ENCODE measurements at regions not wholly inside any gene's neighbourhood (a gene's known extent, or its start where the extent isn't known, plus 50 kb on each side); places are given as distances from the start of the nearest gene placed in this dataset.

DNA sequence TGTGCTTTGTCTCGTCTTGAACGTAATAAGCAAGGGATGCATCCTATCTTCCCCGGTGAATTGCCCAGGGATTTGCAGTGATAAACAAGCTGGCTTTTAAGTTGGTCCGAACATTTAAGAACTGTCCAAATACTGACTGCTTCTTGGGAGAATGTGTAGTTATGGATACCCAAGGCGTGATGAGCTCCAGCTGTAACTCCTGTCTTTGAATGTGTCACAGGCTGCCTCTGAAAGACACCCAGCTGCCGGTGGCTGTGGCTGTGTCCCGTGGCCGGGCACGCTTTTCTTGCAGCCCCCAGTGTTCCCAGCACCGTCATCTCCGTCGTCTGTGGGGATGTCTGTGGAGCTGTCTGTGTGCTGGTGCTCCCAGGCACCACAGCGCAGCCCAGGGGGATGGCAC lies 118.1 kb downstream of the GLRX3 start:
- DNase-seq, result no peak
- no peaks in the 10 kb centered on the region for H3K27me3 ChIP-seq
- H3K4me3 ChIP-seq, result no peak overlapping the region
- peaks cover 0 to 7% (median 0%) of the 10 kb centered on the region in 11 donors for H3K9me3 ChIP-seq
- no peaks in the 10 kb centered on the region for H3K36me3 ChIP-seq
- H3K27ac ChIP-seq, result no peak overlapping the region
- intact Hi-C loops (cut with DNase I), result no loop called here
- no peak for ATAC-seq
- no peak for TF ChIP-seq CTCF (IDR thresholded peaks at IDR 0.05)
- no peaks in the 10 kb centered on the region for H3K4me1 ChIP-seq
- WGBS, 2 donors, result 53 to 55% methylated on average over 13 of the region's 13 CpGs

DNA sequence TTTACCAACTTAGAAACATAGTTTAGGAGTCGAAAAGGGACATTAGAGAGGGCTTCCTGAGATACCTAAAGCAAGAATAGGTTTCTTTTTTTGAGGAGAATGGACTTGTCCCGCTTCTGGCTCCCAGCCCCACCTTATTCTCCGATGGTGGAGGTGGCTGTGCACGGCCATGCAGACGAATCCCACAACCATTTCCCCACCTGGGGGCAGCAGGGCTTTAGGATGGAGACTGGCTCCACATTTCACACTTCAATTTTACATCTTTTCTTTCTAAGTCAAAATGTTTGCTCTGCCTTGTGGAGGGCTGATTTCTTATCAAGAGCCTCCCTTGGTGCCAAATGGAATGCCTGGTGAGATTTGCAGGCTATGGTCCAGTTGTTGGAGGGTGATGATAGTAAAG lies 118.5 kb downstream of the GLRX3 start:
- Histone ChIP-seq H3K4me3 (no peak overlapping the region), H3K27me3 (no peaks in the 10 kb centered on the region), H3K9me3 (peaks cover 0 to 9% (median 0%) of the 10 kb centered on the region in 11 donors), H3K27ac (no peak overlapping the region), H3K36me3 (no peaks in the 10 kb centered on the region), H3K4me1 (no peaks in the 10 kb centered on the region)
- 22 to 52% methylated on average over 5 of the region's 5 CpGs for WGBS, 2 donors
- TF ChIP-seq CTCF (IDR thresholded peaks at IDR 0.05), result no peak
- intact Hi-C loops (cut with DNase I), result no loop called here
- ATAC-seq (no peak), DNase-seq (no peak)

GRCh38 chr10:130255777-130256176 lies 119.6 kb downstream of the GLRX3 start:
- no peak overlapping the region for H3K4me3 ChIP-seq
- no peak overlapping the region for H3K27ac ChIP-seq
- DNase-seq (no peak), ATAC-seq (no peak)
- H3K27me3 ChIP-seq, result no peaks in the 10 kb centered on the region
- WGBS, 2 donors, result 82% methylated on average over 5 of the region's 5 CpGs
- no peaks in the 10 kb centered on the region for H3K4me1 ChIP-seq
- intact Hi-C loops (cut with DNase I), result no loop called here
- H3K36me3 ChIP-seq, result no peaks in the 10 kb centered on the region
- TF ChIP-seq CTCF (IDR thresholded peaks at IDR 0.05), result no peak
- H3K9me3 ChIP-seq, result peaks cover 0 to 9% (median 0%) of the 10 kb centered on the region in 11 donors

DNA sequence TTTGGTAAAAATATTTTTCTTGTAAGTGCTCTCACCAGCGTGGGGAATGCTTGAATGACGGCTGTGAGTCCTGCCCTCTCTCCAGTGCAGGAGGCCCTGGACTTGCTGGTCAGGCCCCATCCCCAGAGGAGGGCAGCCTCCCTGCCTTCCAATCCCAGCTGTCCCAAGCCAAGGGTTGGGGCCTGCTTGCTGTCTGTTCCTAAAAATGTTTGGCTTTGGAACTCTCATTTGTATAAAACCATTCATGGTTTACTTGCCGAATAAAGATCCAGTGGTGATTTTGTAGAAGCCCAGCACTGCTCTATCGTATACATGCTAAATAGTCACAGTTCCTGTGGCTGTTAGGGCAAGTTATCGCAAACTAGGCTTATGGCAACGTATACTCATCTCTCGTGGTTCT lies 121.7 kb downstream of the GLRX3 start:
- intact Hi-C loops (cut with DNase I), result no loop called here
- Histone ChIP-seq H3K4me1 (no peaks in the 10 kb centered on the region), H3K36me3 (no peaks in the 10 kb centered on the region), H3K9me3 (peaks cover 0 to 13% (median 0%) of the 10 kb centered on the region in 11 donors), H3K27me3 (no peaks in the 10 kb centered on the region), H3K27ac (no peak overlapping the region), H3K4me3 (no peak overlapping the region)
- WGBS, 2 donors, result 86 to 88% methylated on average over 7 of the region's 7 CpGs
- ATAC-seq, result no peak
- DNase-seq, result no peak
- TF ChIP-seq CTCF (IDR thresholded peaks at IDR 0.05), result no peak

DNA sequence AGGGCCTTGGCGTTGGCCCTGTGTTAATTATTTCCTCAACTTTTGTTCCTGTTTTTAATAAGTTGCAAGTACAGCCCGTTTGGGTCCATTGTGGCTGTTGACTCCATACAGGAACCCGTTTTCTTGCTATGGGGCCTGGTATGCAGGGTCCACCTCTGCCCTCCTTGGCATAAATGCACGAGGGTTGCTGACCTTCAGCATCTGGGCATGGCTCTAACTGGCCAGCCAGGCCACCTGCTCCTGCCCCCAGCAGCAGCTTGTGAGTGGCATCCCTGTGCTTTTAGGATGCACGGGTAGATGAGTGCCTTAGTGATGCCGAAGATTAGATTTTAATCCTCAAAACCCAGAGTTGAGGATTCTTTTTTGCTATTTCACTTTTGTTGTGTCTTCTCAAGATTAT lies 123.2 kb downstream of the GLRX3 start:
- WGBS, 2 donors, result 70 to 76% methylated on average over 6 of the region's 6 CpGs
- Histone ChIP-seq H3K9me3 (peaks cover 0 to 22% (median 0%) of the 10 kb centered on the region in 11 donors), H3K27ac (no peak overlapping the region), H3K4me1 (no peaks in the 10 kb centered on the region), H3K36me3 (no peaks in the 10 kb centered on the region), H3K4me3 (no peak overlapping the region), H3K27me3 (no peaks in the 10 kb centered on the region)
- TF ChIP-seq CTCF (IDR thresholded peaks at IDR 0.05), result no peak
- DNase-seq (no peak), ATAC-seq (no peak)
- intact Hi-C loops (cut with DNase I), result no loop called here
